SW 1271 (cell line): ENCODE measurements at regions not wholly inside any gene's neighbourhood (a gene's known extent, or its start where the extent isn't known, plus 50 kb on each side); places are given as distances from the start of the nearest gene placed in this dataset.
"Not testable (repeated sequence)": the region's sequence is repeated elsewhere in the genome, so short reads cannot be mapped to it uniquely, and the experiment has no call there.

Source experiments
- DNase-seq, 2 experiments: peaks; one replicate each; lab custom pipeline; 2025; lab: John Stamatoyannopoulos, UW

DNA sequence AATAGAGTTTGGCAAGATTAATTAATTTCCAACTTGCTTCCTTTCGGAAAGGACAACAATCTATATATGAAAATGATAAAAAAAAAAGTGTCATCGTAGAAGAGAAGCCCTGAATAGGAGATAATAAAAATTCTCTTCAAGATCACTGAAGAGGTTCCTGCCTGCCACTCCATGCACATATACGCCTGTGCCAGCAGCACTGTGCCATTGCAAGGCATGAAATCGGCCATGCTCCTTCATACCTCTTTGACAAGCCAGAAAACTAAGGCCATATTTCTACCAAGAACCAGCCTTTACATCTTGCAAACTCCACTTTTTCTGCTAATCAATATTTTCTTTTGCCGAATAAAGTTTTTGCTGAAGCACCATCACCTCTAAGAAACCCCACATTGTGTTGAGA, 365.5 kb downstream of the CXXC4 start:
- no peak for DNase-seq

DNA sequence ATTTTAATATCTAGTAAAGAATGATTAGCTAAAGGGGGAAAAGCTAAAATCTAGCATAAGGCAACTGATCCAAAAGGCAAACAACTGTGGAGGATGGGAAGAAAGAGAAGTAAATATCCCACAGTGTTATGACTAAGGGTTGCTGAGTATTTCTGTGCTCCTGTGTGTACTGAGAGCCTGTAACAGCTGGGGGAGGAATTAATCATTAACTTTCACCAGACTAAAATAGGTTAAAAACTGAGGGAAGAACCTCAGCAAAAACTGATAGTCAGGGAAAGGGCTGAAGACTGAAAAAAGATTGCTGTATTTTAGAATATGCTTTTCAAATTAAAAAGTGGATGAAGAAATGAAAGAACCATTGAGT, 365.9 kb downstream of the CXXC4 start:
- DNase-seq = no peak

DNA sequence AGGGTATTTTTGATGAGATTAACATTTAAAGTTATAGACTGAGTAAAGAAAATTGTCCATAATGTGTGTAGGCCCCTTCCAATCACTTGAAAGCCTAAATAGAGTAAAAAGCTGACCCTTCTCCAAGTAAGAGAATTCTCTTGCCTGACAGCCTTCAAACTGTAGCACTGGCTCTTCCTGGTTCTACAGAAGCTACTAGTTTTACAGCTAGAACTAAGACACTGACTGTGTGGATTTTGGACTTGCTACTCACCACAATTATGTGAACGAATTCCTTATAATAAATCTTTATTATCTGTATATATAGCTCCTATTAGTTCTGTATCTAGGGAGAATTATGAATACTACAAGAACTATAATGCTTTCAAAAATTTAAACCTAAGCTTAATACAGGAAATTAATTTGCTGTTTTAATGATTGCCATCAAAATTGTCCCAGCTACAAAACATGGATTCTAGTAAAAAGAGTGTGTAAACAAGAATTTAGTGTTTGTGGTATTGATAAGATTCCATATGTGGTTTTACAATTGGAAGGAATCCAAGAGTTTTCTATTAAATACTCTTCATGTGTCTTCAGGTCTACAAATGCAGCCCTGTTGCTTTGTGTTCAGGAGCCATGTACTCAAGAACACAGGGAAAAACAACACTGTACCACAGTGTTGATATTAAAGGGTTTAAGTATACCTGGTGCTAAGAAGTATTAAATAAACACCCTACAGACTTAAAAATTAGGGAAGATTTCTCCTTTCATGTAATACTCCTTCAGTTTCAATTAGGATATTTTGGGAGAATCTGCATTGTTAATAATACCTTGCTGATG, 366.5 kb downstream of the CXXC4 start:
- no peak for DNase-seq

DNA sequence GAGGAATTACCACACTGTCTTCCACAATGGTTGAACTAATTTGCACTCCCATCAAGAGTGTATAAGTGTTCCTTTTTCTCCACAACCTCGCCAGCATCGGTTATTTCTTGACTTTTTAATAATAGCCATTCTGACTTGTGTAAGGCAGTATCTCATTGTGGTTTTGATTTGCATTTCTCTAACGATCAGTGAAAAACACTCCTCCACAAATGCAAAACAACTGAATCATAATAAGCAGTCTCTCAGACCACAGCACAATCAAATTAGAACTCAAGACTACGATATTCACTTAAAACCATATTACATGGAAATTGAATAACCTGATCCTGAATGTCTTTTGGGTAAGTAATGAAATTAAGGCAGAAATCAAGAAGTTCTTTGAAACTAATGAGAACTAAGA, 371.7 kb downstream of the CXXC4 start:
- DNase-seq = no peak

DNA sequence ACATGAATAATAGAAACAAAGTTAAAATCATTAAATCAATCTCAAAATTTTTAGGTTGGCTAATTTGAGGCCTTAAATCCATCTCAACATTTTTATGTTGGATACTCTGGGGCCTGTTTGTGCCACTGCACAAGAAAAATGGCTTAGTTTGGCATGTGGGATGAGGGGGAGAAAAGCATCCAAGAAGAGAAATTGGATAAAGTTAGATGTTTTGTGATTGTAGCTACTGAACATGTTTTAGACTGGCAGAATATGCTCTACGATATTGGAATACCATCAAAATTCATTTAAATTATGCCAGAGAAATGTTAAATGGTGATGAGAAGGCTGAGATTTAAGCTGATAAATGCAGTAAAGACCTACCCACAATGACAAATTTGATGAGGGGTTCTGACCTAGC, 376.9 kb downstream of the CXXC4 start:
- no peak for DNase-seq

DNA sequence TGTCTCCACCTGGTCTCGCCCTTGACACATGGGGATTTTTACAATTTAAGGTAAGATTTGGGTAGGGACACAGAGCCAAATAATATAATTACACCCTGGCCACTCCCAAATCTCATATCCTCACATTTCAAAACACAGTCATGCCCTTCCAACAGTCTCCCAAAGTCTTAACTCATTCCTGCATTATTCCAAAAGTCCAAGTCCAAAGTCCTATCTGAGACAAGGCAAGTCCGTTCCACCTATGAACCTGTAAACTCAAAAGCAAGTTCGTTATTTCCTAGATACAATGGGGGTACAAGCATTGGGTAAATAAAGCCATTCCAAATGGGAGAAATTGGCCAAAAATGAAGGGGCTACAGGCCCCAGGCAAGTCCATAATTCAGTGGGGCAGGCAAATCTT, 380.8 kb downstream of the CXXC4 start:
- DNase-seq = no peak

DNA sequence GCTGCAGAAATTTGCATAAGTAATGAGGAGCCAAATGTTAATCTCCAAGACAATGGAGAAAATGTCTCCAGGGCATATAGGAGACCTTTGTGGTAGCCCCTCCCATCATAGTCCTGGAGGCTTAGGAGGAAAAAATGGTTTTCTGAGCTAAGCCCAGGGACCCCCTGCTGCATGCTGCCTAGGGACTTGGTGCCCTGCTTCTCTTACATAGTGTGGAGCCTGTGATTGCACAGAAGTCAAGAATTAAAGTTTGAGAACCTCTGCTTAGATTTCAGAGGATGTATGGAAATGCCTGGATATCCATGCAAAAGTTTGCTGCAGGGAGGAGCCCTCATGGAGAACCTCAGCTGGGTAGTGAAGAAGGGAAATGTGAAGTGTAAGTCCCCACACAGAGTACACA, 379.4 kb upstream of the TACR3 start:
- DNase-seq = no peak

DNA sequence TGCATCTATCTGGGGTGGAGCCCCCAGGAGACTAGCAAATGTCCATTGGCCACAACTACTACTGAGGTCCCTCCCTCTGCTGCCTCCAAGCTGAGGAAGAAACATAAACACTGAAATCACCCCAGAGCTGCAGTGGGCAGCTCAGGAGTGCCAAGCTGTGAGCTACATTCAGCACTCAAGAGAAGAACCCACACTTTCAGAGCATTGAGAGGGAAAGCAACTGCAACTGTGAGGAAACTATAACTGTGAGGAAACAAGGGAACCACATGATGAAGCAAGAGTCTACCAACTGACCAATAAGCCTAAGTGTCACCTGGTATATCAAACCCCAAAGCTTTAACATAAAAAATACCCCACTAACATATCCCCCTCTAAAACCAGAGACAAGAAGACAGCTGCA, 373.5 kb upstream of the TACR3 start:
- no peak for DNase-seq

DNA sequence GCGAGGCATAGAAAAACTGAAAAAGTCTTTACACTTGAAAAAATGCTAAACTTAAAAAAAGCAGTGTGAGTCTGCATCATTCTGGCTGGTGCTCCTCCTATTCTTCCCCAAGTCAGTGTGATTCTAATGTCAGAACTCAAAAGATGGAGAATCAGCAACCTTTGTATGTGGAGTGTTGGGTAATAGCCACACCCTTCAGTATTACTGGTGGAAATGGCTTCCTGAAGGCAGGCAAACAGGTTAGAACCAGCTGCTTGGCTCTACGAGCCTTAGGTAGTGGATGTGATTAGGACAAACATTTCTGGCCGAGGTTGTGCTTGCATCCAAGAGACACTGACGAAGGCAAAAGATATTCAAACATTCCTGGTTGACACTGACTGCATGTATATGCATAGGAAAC, 353.4 kb upstream of the TACR3 start:
- no peak for DNase-seq

DNA sequence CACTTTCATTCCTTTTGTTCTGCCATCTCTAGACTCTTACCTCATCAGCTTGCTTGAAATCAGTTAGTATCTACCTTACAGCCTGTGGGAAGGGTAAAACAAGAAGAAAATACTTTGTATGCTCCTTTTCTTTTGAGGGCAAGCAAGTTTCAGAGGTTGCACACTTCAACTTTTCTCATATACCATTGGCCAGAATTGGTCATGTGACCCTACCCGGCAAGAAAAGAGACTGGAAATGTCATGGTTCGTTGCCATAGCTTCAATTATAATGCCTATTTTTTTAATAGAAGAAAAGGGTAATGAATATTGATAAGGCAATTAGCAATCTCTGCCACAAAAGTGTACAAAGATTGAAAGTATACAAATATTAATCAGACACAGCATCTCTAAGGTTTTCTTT, 346.7 kb upstream of the TACR3 start:
- DNase-seq = no peak

DNA sequence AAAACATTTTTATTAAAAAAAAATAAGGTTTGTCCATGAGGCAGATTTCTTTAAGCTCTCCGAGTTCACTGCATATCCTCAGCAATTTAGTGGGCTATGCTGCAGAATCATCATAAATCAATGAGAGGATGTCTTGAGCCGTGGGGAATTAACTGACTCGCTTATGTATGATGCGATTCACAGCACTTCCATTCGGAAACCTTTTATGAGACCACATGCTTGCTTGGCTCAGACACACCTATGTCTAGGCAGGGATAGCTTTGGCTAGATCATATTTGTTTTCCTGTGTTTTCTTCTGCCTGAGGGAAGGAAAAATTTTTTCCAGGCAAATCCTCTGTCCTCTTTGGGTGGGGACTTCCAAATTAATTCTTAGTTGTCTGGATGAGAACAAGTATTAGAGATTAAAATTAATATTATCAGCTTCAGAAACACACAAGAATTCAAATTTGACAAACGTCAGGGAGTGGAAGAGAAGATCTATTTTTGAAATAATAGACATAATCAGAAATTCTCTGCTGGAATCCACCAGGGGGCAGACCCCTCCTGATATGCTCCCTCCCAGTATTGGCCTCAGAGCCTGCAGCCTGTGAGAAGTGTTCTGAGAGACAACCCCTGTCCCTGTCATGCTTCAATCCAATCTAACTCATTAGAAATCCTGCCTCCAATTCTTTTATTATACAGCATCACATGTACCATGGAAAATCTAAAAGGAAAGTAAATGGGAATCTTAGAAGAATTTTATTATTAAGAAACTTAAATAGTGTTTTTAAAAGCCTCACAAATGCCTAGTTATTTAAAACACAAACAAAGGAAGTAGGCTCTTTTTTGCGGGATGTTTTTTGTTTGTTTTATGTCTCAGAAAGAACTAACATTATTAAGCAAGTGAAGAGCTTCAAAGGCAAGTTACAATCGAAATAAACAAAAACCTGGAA, 345.1 kb upstream of the TACR3 start:
- DNase-seq = peak in 1 of 2 experiments; percentile 4

DNA sequence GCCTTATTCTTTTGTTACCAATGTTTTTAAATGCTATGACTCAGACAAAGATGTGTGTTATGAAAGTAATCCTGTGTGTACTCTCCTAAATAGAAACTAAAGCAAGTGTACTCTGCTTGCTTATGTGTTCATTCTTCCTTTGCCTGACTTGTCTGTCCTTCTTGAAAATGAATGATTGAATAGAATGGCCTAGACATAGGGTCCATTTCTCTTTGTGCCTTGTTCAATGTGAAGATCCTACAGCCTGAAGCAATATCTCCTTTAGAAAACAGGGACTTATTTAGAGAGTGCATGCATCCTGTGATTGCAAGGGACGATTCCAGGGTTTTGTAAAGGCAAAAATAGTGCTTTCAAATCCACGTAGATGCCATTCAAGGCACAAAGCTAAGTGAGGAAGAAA, 343.6 kb upstream of the TACR3 start:
- no peak for DNase-seq

DNA sequence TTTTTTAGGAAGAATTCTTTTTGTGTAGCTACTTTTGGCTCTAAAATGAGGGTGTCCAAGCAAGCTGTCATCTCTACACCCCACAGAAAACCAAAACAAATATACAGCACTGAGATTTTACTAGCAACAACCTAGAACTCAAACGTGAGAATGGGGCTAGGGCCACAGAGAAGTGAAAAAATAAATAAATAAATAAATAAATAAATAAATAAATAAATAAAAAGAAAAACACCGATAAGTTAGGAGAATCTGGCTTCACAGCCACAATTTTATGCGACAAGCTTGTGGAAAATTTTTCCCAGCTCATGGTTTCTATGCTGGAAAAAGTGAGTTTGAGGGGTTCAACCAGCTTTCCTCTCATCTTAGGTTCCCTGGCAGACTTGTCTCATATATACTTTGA, 324.6 kb upstream of the TACR3 start:
- no peak for DNase-seq

DNA sequence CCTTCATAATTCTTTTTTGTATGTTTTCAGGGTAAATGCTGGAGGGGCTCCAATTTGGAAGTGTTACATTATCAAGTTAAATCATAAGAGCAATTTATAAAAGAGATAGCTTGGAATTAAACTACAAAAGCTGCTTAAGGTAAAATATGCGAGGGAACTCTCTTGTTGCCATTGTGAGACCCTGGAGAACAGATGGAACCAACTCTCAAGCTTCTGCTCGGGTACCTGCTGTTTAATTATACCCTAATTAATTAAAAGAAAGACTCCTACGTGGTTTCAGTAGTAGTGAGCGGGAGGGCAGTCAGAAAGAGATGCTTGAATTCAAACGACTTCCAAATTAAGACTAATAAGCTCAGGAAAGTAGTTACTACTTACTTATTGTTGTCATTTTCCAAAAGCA, 313.1 kb upstream of the TACR3 start:
- DNase-seq = no peak

DNA sequence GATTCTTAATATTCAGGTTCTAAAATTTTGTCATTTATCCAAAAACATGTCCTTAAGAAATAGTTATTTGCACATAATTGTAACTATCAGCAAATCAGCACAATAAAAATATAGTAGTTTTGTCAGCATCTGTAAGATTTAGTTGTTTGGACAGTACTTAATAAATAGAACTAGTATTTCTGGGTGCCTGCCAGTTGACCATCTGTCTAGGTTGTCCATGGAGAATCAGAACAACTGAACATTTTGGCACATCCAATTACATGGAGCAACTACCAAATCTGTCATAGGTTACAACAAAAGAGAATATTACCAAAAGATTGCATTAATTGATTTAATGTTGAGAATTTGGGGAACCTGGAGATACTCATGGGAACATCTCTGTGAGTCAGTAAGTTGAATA, 305.5 kb upstream of the TACR3 start:
- no peak for DNase-seq

DNA sequence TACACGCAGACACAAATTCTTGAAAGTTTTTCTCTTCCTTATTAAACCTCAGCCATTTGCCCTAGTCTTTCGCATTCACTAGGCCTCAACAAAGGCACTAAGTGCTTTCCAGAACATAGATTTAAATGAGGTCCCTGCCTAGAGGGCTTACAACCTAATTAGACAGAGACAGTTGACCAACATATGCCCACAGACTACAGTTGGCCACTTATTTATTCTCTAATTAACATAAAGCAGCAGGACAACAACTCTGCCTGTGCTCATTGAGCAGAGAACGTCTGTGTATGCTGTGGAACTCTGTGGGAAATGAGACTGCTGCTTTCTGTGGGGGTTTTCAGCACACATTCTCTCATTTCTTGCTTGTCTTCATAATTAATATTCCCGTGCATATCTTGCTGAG, 303.0 kb upstream of the TACR3 start:
- no peak for DNase-seq

DNA sequence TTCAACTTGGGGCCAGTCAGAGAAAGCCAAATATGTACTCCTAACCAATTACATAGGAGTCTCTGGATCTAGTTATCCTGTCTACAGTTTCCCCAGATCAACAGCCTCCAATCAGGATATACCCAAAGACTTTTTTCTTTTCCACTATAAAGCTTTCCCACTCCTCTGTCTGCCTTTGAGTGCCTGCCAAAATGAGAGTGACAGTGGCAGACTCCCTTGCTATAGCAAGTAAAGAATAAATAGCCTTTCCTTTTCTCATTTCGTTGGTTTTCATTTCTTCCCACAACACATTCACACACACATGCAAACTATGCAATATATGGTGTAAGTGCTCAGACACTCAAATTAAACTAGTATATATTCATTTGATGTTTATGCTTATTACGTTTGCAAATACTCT, 302.4 kb upstream of the TACR3 start:
- no peak for DNase-seq

DNA sequence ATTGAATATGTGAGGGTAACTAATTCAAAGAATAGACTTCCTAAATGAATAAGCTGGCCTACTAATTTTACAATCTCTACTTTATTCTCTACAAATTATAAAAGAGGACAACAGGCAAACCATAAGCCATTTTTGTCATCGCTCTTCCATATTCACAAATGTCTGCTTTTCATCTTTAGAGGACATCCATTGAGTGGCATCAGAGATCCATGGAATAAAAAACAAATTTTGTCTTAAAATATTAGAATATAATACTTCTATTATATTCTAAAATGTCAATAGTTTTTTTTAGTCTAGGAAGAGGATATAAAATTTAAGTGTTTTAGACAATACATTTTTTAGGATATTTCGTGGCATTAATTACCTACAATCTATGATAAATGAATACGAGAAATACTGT, 300.9 kb upstream of the TACR3 start:
- DNase-seq = no peak

DNA sequence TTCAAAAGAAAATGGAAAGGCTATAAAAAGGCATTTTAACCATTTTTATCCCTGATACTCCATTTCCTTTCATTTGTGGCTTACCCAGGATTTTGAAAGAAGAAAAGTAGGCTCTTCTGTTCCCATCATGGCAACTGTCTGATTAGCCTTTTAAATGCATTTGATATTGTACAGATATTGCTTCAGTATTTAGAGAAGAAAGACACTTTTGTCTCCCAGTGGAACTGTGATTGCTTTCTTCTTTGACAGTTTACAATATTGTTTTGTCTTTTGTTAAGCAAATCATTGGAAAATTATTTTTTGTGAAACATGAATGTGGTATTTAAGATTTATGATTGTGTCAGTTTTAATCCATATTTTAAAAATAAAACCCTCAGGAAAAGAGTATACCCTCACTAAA, 297.4 kb upstream of the TACR3 start:
- no peak for DNase-seq

DNA sequence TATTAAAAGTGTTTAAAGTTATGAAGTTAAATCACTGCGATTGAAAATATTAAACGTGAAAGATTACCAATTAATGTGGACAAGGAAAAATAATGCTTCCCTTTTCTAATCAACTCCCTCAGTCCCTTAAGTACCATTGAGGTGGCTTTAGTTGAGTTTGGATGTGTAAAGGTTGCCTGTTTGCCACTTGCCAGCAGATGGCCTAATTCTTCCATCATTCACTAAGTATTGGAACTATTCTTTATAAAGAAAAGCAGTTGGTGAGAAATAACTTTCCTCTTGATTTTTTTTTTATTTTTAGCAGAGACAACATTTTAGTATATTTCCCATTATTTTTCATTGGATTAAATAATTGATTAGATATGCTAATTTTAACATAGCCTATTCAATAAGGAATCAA, 295.9 kb upstream of the TACR3 start:
- peak in 1 of 2 experiments; percentile 8 for DNase-seq

DNA sequence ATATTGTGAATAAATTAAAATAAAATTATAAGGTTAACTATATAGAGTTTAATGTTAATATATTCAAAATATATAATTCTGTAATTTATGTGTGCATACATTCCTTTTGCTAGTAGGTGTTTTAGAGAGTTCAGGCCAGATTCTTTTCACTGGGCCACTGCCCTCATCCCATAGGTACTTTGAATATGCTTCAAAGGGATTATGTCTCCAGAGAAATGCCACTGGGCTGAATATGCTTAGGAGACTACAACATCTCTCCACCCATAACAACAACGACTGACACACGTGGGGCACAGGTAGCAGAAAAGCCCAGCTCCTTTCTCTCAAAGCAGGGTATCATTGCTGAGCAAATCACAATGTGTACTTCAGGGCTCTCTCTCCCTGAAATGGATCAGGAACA, 290.9 kb upstream of the TACR3 start:
- no peak for DNase-seq

DNA sequence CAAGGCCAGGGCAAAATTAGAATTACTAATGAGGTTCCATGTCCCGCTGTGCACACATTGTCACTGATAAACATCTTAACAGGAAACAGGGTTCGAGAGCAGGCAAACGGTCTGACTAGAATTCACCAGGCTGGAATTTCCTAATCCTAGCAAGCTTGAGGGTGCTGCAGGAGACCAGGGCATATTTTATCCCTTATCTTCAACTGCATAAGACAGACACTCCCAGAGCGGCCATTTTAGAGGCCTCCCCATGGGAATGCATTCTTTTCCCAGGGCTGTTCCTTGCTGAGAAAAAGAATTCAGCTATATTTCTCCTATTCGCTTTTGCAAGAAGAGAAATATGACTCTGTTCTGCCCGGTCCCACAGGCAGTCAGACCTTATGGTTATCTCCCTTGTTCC, 282.5 kb upstream of the TACR3 start:
- DNase-seq = not testable (repeated sequence)

DNA sequence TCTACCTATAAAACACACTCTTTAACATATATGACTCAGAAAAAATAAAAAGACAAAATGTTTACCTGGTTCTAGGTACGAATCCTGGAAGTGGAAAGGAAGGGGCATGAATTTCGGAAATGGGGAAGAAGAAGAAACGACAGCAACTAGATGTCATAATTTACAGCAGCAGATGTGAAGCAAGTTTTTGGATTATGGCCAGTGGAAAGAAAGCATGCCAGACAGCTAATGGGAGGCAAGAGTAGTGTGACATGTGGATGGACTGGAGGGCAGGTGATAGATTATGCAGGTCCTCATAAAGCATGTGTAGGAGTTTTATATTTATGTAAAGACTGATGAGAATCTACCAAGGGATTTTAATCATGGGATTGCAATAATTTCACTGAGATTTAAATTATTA, 279.0 kb upstream of the TACR3 start:
- DNase-seq = no peak
